H1 (cell line): ENCODE measurements at regions not wholly inside any gene's neighbourhood (a gene's known extent, or its start where the extent isn't known, plus 50 kb on each side); places are given as distances from the start of the nearest gene placed in this dataset.
A peak's percentile ranks its signal among the peaks of the same experiment; 100 is the strongest.

Experiments
- CEBPB ChIP-seq: IDR thresholded peaks from 2 replicates; pipeline ENCODE4 v1.6.1; 2012; ENCODE audit warnings: low read depth, low read length
- CHD1 ChIP-seq: IDR thresholded peaks from 2 replicates; pipeline ENCODE4 v1.6.1; 2012; ENCODE audit warnings: low read depth, low read length, improper control_type of control experiment
- CTCF ChIP-seq, 3 experiments: IDR thresholded peaks; 1 replicate in 2 of 3; 2 replicates in 1 of 3; pipeline versions ENCODE4 v1.5.1 to v1.6.1; 2011; ENCODE audit warnings: low read length in 3 of 3, mild to moderate bottlenecking in 3 of 3, inconsistent platforms in 2 of 3, low read depth in 1 of 3, moderate library complexity in 1 of 3; ENCODE audit not compliant: insufficient read depth in 1 of 3; ENCODE audit errors: control extremely low read depth in 1 of 3
- EP300 ChIP-seq, 2 experiments: IDR thresholded peaks; 1 replicate in 1 of 2; 2 replicates in 1 of 2; pipeline ENCODE4 v1.6.1; 2011 to 2012; ENCODE audit warnings: low read depth in 2 of 2, low read length in 2 of 2, mild to moderate bottlenecking in 2 of 2, borderline replicate concordance in 1 of 2, inconsistent platforms in 1 of 2, moderate library complexity in 1 of 2
- GABPA ChIP-seq: IDR thresholded peaks from 2 replicates; pipeline ENCODE4 v1.6.1; 2011; ENCODE audit warnings: mild to moderate bottlenecking, low read length, moderate library complexity, borderline replicate concordance; ENCODE audit not compliant: insufficient read depth
- JUN ChIP-seq: IDR thresholded peaks from 2 replicates; pipeline ENCODE4 v1.6.1; 2011; ENCODE audit warnings: low read depth, mild to moderate bottlenecking, improper control_type of control experiment, low read length
- POU5F1 ChIP-seq: IDR thresholded peaks from 2 replicates; pipeline ENCODE4 v1.6.1; 2011; ENCODE audit warnings: low read depth, mild to moderate bottlenecking, low read length, moderate library complexity
- SIRT6 ChIP-seq: IDR thresholded peaks from one replicate; pipeline ENCODE4 v1.7.1; 2012; ENCODE audit warnings: low read length, inconsistent platforms

- no peak for TF ChIP-seq GABPA
- peak in 2 of 3 experiments; percentile 53 to 64; a peak in 2 of 4 replicates for TF ChIP-seq CTCF (IDR thresholded peaks at IDR 0.05; ENCODE audit: control extremely low read depth in 1 of 3, insufficient read depth in 1 of 3, low read depth in 1 of 3, low read length in 3 of 3)
- no peak for TF ChIP-seq SIRT6
- no peak for TF ChIP-seq CEBPB
- TF ChIP-seq JUN = no peak
- no peak for TF ChIP-seq EP300 (IDR thresholded peaks at IDR 0.05; ENCODE audit: borderline replicate concordance in 1 of 2, low read depth in 2 of 2, low read length in 2 of 2)
- no peak for TF ChIP-seq POU5F1
- no peak for TF ChIP-seq CHD1
These were observed 62.3 kb upstream of the ANO5 start (continued) for GRCh38 chr11:22130462-22131053.
